ENCODE measurements at regions not wholly inside any gene's neighbourhood (a gene's known extent, or its start where the extent isn't known, plus 50 kb on each side); places are given as distances from the start of the nearest gene placed in this dataset.

DNA sequence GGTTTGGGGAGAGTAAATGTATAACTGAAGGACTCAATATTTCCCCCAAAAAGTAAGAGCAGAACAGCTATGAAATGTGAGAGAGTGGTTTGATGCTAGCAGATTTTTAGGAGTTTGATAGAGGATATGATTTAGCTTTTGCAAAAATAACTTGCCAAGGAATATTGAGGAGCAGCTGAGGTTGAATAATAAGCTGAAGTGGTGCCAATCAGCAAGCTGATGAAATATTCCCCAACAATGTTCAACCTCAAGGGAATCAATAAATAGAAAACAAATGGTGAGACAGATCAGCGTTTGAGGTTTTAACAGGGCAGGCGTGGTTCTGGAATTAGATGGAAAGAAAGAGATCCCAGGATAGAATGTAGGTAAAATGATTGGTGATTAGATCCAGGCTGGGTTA lies 413.4 kb upstream of the ADAMTS5 start:
- no peak for TF ChIP-seq CTCF (IDR thresholded peaks at IDR 0.05)
- TF ChIP-seq POLR2A (IDR thresholded peaks at IDR 0.05) = no peak
- no peak for TF ChIP-seq POLR2AphosphoS5 (IDR thresholded peaks at IDR 0.05; ENCODE audit: insufficient read depth in 1 of 2, low read depth in 1 of 2)

All from vagina (tissue), 2 donors.